Liver (tissue), 3 donors: ENCODE measurements at regions not wholly inside any gene's neighbourhood (a gene's known extent, or its start where the extent isn't known, plus 50 kb on each side); places are given as distances from the start of the nearest gene placed in this dataset.

Experiments used
- CTCF ChIP-seq: fragments of 150-350 bp; IDR thresholded peaks from 2 replicates; pipeline ENCODE4 v1.5.1; 2017; ENCODE audit warnings: improper control_type of control experiment, low read depth, low read length; ENCODE audit not compliant: missing input control
- FOXA2 ChIP-seq: IDR thresholded peaks from 2 replicates; pipeline ENCODE4 v1.6.1; 2016; ENCODE audit warnings: antibody characterized with exemption
- GABPA ChIP-seq, 2 donors: IDR thresholded peaks in 1 of 2; conservative IDR thresholded peaks in 1 of 2; 2 replicates each; pipeline ENCODE4 v1.6.1; 2016; ENCODE audit warnings: antibody characterized with exemption in 2 of 2, mild to moderate bottlenecking in 1 of 2, moderate library complexity in 1 of 2
- RAD21 ChIP-seq, 2 donors: IDR thresholded peaks; 2 replicates each; pipeline ENCODE4 v1.6.1; 2016; ENCODE audit warnings: antibody characterized with exemption in 2 of 2, mild to moderate bottlenecking in 2 of 2
- YY1 ChIP-seq: IDR thresholded peaks from 2 replicates; pipeline ENCODE4 v1.6.1; 2016; ENCODE audit warnings: antibody characterized with exemption, mild to moderate bottlenecking
- donor health status: healthy.
- donor health status: healthy.

GRCh38 chr5:96196407-96196806 lies 234.8 kb upstream of the ELL2 start:
- TF ChIP-seq CTCF (no peak), RAD21 (IDR thresholded peaks at IDR 0.05) (peak in 1 of 2 donors; percentile 7), FOXA2 (no peak), YY1 (no peak), GABPA (IDR thresholded peaks at IDR 0.05 in 1 of 2, conservative IDR thresholded peaks at IDR 0.05 in 1 of 2) (no peak)
